Fibroblast of skin of left quadriceps (primary cell): ENCODE measurements at regions not wholly inside any gene's neighbourhood (a gene's known extent, or its start where the extent isn't known, plus 50 kb on each side); places are given as distances from the start of the nearest gene placed in this dataset.

ENCODE experiments used
- DNase-seq, 2 experiments: peaks; one replicate each; pipeline ENCODE4 v3.0.0-alpha.2; 2013; ENCODE audit warnings: low read depth in 2 of 2

DNA sequence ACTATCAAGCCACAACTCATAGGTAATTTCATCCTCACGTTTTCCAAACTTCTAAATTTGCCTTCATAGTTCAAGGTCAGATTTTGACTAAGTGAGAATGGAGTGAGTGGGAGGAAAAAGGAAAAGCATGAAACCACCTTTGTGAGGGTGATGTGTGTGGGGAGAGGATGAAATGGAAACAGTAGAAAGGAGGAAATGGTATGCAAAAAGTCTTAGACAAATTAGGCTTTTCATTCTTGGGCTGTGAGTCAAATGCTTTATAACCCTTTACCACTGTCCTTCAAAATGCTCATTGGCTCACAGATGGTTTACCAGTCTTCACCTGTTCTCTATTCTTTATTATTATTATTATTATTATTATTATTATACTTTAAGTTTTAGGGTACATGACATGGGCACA, 127.2 kb downstream of the RAP2A start:
- DNase-seq = no peak

DNA sequence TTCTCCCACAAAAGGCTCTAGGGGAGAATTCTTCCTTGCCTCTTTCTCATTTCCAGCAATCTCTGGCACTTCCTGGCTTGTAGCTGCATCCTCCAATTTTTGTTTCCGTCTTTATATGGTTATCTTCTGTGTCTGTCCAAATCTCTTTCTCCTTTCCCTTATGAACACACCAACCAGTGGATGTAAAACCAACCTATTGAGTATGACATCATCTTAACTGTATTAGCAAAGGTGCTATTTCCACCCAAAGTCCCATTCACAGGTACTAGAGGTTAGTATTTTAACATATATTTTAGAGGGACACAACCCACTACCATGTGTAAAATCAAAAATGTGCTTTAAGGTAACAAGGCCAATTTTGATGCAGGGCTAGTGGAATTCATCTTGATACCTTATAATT, 129.0 kb downstream of the RAP2A start:
- no peak for DNase-seq

DNA sequence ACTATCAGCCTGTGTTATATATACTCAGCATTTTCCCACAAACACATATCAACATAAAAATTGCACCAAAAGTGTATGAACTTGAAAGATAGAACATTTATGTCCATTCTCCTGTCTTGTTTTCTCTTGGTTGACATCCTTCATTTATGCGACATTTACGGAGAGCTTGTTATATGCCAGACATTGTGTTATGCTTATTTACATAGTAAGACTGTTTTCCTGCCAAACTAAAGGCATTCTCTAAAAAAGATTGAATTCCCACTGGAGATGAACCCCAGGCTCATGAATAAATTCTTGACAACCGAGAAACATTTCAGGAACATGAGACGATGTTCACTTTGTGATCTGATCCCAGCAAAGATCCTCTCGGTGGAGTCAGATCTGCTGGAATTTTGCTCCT, 131.0 kb downstream of the RAP2A start:
- DNase-seq = no peak

DNA sequence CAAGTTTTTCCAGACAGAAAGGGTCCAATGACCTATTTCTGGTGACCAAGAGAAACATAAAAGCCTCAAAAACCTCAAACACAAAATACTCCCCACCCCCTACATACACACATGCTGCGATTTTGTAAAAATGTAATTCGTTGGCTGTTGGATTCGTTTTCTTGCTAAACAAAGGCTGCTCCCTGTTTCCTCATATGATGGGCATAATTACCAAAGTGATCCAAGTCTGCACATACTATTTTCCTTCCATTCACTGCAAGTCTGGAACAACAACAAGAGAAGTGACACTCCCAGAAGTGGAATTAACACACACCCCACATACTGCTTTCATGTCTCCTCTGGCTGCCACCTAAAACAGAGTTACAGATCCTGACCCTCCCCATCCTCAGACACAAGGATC, 131.9 kb downstream of the RAP2A start:
- no peak for DNase-seq

DNA sequence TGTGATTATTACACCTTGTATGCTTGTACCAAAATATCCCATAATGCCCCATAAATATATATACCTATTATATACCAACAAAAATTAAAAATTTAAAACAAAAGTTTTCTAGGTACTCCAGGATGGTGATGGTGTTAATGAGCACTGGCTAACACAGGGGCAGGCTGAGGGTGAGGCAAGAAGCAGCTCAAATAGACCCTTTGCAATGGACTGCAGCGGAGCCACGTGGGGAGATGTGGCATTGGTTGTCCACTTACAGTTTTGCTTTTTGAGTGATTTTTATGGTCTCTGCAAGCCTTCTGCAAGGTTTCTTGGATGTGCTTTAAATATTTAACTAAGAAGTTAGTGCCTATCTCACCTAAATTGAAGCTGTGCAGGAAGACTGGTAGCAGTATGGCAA, 132.9 kb downstream of the RAP2A start:
- DNase-seq = no peak

DNA sequence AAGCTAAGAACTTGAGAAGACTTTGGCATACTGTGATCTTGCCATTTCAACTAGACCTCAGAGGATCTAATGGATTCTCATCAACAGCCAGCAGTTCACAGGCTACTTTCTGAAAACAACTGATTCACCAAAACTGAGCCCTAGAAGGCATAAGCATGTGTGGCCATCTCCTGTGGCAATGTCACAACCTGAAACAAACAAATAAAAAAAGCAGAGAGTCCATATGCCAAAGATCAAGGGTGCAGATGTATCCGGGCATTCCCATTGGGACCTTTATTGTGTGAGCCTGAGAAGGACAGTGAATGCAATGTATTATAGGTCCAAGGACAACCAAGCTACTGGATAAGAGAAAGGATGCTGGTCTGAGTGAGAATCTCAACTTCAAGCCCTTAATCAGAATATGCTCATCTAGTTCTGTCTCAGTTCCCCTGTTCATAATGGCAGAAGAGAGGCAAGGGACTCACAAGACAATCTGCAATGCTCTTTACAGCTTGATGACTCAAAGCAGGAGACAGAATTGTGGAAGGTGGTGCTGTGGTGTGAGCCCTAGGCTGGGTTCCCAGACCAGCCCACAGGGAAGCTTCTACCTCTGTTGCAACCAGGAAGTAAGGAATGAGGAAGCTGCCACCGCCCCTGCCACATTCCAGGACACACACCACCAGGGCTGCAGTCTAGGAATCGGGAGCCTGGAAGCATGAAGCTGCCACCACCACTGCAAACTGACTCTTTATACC, 133.7 kb downstream of the RAP2A start:
- DNase-seq = no peak

DNA sequence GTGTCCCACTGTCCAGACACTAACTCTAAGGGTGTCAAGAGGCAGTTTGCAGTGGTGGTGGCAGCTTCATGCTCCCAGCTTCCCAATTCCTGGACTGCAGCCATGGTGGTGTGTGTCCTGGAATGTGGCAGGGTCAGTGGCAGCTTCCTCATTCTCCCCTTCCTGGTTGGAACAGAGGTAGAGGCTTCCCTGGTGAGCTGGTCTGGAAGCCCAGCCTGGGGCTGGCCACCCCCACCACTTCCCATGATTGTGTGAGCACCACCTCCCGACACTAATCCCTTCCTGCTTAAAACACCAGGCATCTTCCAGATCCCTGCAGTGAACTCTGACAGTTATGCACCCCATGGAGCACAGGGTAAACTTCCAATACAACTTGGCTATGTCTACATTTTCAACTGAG, 134.9 kb downstream of the RAP2A start:
- no peak for DNase-seq

DNA sequence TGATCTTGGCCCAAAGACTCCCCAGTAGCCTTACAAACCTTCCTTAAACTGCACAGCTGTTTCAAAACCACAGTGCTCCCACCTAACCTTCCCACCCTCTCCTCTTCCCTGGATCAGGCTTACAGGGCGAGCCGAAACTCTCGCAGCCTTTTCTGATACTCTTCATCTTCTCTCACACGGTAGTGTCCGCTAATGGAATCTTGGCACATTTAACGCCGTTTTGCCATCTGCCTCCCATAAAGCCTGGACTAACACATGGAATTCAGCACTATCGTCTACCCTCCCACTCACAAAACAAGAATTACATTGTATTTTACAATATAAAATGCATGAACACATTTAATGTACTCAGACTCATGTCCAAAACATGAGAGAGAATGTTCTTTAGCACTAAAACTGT, 135.9 kb downstream of the RAP2A start:
- DNase-seq = no peak

DNA sequence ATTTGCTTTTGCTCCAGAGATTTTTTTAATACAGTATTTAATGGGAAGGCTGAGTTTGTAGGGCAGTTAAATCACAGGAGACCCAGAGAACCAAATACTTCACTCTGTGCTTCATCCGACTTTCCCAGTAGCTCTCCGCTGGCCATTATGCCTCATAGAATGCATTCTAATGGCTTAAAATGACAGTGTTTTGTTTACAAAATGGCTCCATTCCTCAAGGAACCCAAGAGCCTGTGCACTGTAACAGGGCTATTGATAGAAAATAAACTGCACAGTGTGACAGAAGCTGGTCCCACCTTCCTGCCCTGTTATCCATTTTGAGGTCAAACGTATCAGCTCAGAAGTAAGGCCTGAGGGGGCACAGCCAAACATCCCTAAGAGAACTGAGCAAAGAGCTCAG, 136.5 kb downstream of the RAP2A start:
- DNase-seq = no peak

DNA sequence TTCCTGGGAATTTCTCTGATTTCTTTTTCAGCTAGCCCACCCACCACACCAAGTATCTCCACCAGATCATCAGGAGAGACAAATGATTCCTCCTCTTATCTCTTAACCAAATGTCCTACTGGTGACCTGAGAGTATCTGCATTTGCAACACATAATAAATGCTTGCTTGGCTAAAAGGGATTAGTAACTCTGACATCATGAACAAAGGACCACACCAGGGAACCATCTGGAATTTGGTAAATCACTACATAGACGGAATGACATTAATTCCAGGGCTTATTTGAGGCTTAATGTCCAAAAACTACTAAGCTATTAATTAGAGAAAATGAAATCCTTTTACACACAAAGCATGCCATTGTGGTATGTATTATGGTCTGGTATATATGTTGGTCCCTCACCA, 139.0 kb downstream of the RAP2A start:
- DNase-seq = peak; percentile 21 to 26

DNA sequence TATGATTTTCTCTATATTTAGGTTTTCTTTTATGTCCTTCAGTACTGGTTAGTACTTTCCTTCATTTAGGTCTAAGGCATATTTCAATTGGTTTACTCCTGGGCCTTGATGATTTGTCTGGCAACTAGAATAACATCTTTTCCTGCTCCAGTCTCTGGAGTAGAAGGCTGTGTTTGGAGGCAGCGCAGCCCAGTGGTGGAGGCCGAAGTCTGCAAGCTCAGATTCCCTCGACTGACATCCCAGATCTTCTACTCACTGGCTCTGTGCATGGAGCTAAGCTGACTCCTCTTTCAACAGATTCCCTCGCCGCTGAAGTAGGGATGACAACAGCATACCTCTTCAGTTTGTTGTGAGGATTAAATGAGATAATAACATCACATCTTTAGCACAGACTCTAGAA, 141.0 kb downstream of the RAP2A start:
- DNase-seq = peak; percentile 18 to 22

DNA sequence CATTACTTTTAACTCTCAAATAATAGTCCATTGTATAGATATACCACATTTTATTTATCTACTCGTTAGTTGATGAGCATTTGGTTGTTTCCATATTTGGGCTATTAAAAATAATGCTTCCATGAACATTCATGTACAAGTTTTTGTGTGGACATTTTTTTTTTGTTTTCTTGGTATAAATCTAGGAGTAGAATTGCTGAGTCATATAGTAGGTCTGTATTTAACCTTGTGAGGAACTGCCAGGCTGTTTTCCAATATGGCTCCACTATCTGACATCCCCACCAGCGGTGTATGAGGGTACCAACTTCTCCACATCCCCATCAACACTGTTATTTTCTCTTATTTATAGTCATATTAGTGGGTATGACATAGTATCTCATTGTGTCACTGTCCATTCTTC, 143.1 kb downstream of the RAP2A start:
- DNase-seq = no peak

DNA sequence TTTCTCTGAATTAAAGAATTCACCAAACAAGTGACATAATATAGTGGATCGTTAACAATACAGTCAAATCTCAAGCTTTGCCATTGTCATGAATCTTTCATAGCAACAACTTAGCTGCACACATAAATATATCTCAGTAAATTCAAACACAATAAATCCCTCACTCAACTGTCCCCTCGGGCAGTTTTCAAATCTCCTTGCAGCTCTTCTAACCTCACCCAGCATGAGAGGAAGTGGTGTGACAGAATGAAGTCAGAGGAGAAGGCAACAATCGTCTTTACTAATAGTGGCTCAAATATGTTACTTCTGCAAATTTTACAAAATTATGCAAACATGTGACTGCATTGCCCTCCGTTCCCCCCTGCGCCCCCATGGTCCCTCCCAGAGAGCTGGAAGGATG, 148.2 kb downstream of the RAP2A start:
- DNase-seq = no peak

DNA sequence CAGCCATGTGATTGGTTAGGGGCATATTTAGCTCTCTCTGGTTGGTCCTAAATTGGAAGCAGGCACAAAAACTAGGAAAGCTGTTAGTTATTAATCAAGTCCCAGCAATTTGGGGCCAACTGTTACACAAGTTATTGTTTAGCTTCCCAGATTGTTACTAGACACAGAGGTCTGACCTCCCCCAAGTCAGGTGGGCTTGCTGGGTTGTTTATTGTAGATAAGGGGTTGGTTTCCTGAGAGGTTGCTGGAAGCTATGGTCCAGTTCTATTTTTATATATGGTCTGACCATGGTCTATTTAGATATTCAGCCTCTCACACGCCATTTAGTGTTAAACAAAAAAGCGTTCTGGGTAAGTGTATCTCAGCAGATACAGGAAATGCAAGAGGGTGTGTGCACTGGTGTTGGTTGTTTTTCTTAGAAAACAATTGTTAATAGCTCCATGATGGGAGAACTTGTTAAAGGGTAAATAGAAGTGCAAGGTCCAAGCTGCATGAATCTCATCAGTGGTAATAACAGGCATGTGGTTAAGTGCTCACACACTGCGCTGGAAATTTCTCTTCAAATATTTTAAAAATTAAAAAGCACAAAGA, 150.0 kb downstream of the RAP2A start:
- no peak for DNase-seq

DNA sequence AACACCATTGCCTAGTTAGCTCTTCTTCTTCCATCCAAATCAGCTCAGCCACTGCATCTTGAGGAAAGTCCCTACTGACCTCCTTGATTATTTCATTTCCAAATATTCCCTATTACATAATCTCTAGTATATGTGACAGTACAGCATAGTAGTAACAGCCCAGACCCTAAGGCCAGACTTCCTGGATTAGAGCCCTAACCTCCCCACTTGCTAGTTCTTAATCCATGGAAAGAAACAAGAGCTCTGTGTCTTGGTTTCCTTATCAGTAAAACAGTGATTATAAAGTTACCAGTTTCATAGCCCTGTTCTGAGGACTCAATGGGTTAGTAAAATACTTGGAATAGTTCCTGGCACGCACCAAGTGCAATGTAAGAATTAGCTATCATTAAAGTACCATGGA, 153.0 kb downstream of the RAP2A start:
- DNase-seq = no peak

DNA sequence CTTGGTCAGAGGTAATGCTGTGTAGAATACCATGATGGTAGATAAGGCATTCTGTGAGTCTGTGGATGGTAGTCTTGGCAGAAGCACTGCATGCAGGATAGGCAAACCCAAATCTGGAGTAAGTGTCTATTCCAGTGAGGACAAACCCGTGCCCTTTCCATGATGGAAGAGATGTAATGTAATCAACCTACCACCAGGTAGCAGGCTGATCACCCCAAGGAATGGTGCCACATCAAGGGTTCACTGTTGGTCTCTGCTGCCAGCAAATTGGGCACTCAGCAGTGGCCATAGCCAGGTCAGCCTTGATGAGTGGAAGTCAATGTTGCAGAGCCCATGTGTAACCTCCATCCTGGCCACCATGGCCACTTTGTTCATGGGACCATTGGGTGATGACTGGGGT, 155.0 kb downstream of the RAP2A start:
- DNase-seq = no peak

DNA sequence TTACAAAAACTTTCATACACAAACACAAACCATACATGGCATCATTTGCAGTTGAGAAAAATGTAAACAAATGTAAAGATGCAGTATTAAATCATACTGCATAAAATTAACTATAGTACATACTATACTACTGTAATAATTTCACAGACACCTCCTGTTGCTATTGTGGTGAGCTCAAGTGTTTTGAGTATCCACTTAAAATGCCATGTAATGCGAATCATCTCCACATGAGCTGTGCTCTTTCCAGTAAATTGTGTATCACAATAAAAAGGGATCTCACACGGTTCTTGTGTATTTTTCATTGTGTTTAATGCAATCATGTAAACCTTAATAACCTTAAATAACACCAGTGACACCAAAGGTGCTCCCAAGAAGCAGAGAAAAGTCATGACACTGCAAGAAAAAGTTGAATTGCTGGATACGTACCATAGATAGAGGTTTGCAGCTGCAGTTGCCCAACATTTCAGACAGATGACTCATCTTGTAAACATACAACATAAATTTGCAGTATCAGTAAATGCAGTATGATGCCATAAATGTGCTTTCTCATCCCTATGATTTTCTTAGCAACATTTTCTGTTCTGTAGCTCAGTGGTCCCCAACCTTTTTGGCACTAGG, 166.6 kb downstream of the RAP2A start:
- DNase-seq = peak; percentile 48 to 60

DNA sequence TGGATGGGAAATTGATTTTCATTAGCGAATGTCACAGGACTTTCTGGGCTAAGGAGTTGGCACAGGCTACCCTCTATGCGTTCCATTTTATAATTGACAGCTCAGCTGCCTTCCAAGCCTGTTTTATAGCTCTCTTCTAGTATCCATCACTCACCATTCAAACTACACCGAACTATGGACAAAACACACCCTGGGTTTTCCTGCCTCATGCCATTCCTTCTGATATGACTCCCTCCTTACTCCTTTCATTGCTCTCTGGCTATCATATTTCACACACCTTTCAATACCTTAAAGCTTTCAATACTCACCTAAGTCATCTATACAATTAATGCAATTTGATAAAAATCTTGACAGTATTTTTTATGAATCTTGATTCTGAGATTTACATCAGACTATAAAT, 181.3 kb downstream of the RAP2A start:
- DNase-seq = no peak

DNA sequence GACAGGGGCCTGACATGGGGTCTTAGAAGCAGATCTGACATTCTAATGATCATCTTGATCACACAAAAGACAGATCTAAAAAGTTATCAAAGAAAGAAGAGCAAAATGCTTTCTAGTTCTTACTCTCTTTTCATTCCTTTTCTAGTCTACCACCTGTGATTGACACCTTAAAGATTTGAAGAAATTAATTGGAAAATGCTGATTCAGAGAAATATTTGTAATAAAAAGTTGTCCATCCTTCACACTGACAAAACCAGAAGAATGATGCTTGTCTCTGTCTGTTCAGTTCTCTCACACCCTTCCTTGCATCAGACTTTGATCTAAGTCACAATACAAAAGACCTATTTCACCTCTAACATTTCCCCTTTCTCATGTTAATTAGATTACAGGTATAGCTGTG, 182.4 kb downstream of the RAP2A start:
- DNase-seq = no peak

DNA sequence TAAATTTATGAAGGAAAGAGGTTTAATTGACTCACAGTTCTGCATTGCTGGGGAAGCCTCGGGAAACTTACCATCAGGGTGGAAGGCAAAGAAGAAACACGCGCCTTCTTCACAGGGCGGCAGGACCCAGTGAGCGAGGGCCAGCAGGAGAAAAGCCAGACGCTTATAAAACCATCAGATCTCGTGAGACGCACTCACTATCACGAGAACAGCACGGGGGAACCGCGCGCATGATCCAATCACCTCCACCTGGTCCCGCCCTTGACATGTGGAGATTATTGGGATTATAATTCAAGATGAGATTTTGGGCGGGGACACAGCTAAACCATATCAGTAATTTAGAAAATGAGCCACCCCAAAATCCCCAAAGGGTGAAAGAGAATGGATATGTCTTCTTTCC, 187.1 kb downstream of the RAP2A start:
- DNase-seq = no peak

DNA sequence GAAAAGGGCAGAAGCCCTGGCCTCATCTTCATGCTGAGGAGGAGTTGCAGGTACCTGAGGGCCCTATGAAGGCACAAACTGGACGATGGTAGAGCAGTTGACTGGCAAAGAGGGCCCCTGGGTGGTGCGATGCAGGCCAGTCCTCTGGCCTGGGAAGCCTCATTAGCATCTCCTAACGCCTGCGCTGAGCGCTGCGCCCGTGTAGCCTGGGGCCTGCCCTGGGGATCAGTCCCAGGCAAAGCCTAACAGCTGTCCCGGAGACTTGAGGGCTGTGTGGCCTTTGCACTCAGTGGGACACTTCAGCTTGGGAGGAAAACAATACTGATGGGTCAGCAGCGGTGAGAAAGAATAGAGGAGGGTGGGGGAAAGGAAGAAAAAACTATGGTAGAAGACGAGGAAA, 187.7 kb downstream of the RAP2A start:
- DNase-seq = no peak

DNA sequence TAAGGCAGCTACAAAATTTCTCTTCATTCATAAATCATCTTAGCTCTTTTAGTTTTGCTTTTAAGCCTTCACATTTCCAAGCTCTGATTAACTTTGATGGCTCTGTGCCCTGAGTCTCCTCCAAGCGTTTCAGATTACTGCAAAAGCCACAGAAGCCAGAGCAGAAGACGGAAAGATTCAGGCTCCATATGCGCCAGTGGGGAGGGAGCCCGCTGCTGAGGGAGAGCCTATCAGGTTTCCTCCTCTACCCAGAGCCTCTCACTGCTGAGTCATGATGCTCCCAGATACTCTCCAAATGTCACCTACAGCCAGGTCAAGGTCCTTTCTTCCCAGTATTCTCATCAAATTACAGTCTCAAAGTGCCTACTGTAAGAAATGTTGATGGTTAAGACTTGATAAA, 193.6 kb downstream of the RAP2A start:
- DNase-seq = peak; percentile 87 to 88

DNA sequence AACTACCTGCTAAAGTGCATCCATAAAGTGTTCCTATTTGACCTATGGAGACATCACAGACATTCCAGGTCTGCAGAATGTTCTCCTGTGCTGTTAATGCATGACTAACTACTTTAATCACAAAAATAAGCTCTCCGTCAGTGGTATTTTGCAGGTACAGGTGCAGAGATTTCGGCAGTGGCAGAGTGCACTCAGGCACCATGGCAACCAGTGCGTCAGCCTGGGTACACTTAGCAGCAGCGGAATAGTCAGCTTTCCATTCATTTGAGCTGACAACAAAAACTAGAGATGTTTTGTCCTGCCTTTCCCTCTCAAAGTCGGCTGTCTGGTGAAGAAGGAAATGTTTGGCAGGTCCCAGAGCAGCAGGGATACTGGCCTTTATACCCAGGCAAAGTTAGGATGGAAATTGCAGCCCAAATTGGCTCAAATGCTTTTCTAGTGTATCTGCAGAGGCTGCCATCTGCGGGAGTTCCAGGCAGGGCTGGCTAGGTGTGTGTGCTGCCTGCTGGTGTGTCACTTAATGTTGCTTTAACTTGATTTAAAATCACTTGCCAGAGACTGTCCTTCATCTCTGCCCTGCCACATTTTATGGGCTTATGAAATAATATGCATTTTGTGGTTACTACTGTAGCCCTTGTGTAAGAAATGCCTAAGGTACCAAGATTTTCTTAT, 195.8 kb downstream of the RAP2A start:
- no peak for DNase-seq
